Large intestine (tissue), 3 donors: ENCODE measurements at regions not wholly inside any gene's neighbourhood (a gene's known extent, or its start where the extent isn't known, plus 50 kb on each side); places are given as distances from the start of the nearest gene placed in this dataset.
"Not testable (repeated sequence)": the region's sequence is repeated elsewhere in the genome, so short reads cannot be mapped to it uniquely, and the experiment has no call there.

ENCODE experiments used
- DNase-seq, 2 donors: peaks; one replicate each; pipeline versions ENCODE4 v3.0.0 to v3.0.0-alpha.2; 2013
- H3K27ac ChIP-seq: one replicate; pipeline ENCODE4 v1.5.1; 2013; ENCODE audit warnings: low read length
- H3K27me3 ChIP-seq: 2 replicates; pipeline ENCODE4 v1.6.1; 2013; ENCODE audit warnings: low read length; ENCODE audit not compliant: control insufficient read depth, insufficient read depth
- H3K36me3 ChIP-seq: 2 replicates; pipeline ENCODE4 v1.6.1; 2013; ENCODE audit warnings: low read length; ENCODE audit not compliant: control insufficient read depth, insufficient read depth
- H3K4me1 ChIP-seq: one replicate; pipeline ENCODE4 v1.6.1; 2013; ENCODE audit warnings: low read length; ENCODE audit not compliant: control insufficient read depth, insufficient read depth
- H3K4me3 ChIP-seq: one replicate; pipeline ENCODE4 v1.5.1; 2013; ENCODE audit warnings: low read length
- H3K9me3 ChIP-seq: one replicate; pipeline ENCODE4 v1.6.1; 2013; ENCODE audit warnings: mild to moderate bottlenecking, low read depth, low read length, moderate library complexity; ENCODE audit not compliant: control insufficient read depth
- WGBS: methylation state at CpG from one replicate; pipeline ENCODE4 v1.1.5; 2013; ENCODE audit warnings: low lambda C conversion rate; ENCODE audit not compliant: insufficient coverage; 5-methylcytosine and 5-hydroxymethylcytosine counted together

- H3K27ac ChIP-seq, result no peak overlapping the region
- H3K9me3 ChIP-seq, result no peaks in the 10 kb centered on the region
- no peaks in the 10 kb centered on the region for H3K4me1 ChIP-seq
- H3K36me3 ChIP-seq, result no peaks in the 10 kb centered on the region
- no CpG with 5 or more reads among the region's 1 CpG for WGBS
- DNase-seq, result no peak
- H3K4me3 ChIP-seq, result no peak overlapping the region
- H3K27me3 ChIP-seq, result no peaks in the 10 kb centered on the region
Observed at GRCh38 chr11:41519696-41520095, 60.2 kb upstream of the LRRC4C start.

GRCh38 chr11:41522391-41522790, 62.9 kb upstream of the LRRC4C start:
- H3K4me3 ChIP-seq, result no peak overlapping the region
- no peak overlapping the region for H3K27ac ChIP-seq
- no peaks in the 10 kb centered on the region for H3K36me3 ChIP-seq
- no peaks in the 10 kb centered on the region for H3K27me3 ChIP-seq
- H3K4me1 ChIP-seq, result no peaks in the 10 kb centered on the region
- H3K9me3 ChIP-seq, result no peaks in the 10 kb centered on the region
- no peak for DNase-seq

GRCh38 chr11:41522899-41523672, 63.6 kb upstream of the LRRC4C start:
- Histone ChIP-seq H3K36me3 (no peaks in the 10 kb centered on the region), H3K4me3 (no peak overlapping the region), H3K9me3 (no peaks in the 10 kb centered on the region), H3K27ac (no peak overlapping the region), H3K27me3 (no peaks in the 10 kb centered on the region), H3K4me1 (no peaks in the 10 kb centered on the region)
- no peak for DNase-seq
- WGBS, result 57% methylated on average over 2 of the region's 2 CpGs

- DNase-seq, result no peak
- H3K27me3 ChIP-seq, result no peaks in the 10 kb centered on the region
- no peaks in the 10 kb centered on the region for H3K4me1 ChIP-seq
- no peak overlapping the region for H3K4me3 ChIP-seq
- H3K36me3 ChIP-seq, result no peaks in the 10 kb centered on the region
- 100% methylated on average over 1 of the region's 3 CpGs for WGBS
- no peak overlapping the region for H3K27ac ChIP-seq
- H3K9me3 ChIP-seq, result peaks cover 2% of the 10 kb centered on the region
Observed at GRCh38 chr11:41527530-41527929, 68.1 kb upstream of the LRRC4C start.

GRCh38 chr11:41532413-41532812, 73.0 kb upstream of the LRRC4C start:
- H3K4me3 ChIP-seq, result no peak overlapping the region
- peaks cover 3% of the 10 kb centered on the region for H3K9me3 ChIP-seq
- WGBS, result no CpG with 5 or more reads among the region's 7 CpGs
- H3K27ac ChIP-seq, result no peak overlapping the region
- H3K36me3 ChIP-seq, result no peaks in the 10 kb centered on the region
- H3K4me1 ChIP-seq, result no peaks in the 10 kb centered on the region
- DNase-seq, result no peak
- H3K27me3 ChIP-seq, result no peaks in the 10 kb centered on the region

GRCh38 chr11:41533761-41534160, 74.3 kb upstream of the LRRC4C start:
- Histone ChIP-seq H3K36me3 (no peaks in the 10 kb centered on the region), H3K9me3 (peaks cover 3% of the 10 kb centered on the region), H3K4me3 (no peak overlapping the region), H3K27ac (no peak overlapping the region), H3K4me1 (no peaks in the 10 kb centered on the region), H3K27me3 (no peaks in the 10 kb centered on the region)
- WGBS, result no CpG with 5 or more reads among the region's 1 CpG
- no peak for DNase-seq

- no peaks in the 10 kb centered on the region for H3K27me3 ChIP-seq
- WGBS, result 100% methylated on average over 1 of the region's 4 CpGs
- no peaks in the 10 kb centered on the region for H3K36me3 ChIP-seq
- DNase-seq, result no peak
- no peak overlapping the region for H3K4me3 ChIP-seq
- no peaks in the 10 kb centered on the region for H3K4me1 ChIP-seq
- peaks cover 3% of the 10 kb centered on the region for H3K9me3 ChIP-seq
- H3K27ac ChIP-seq, result no peak overlapping the region
Observed at GRCh38 chr11:41534391-41534790, 74.9 kb upstream of the LRRC4C start.

- peak in 1 of 2 donors; percentile 2 for DNase-seq
- Histone ChIP-seq H3K27me3 (no peaks in the 10 kb centered on the region), H3K4me1 (no peaks in the 10 kb centered on the region), H3K4me3 (no peak overlapping the region), H3K9me3 (peaks cover 3% of the 10 kb centered on the region), H3K36me3 (no peaks in the 10 kb centered on the region), H3K27ac (no peak overlapping the region)
- WGBS, result no CpG with 5 or more reads among the region's 2 CpGs
Observed at GRCh38 chr11:41534861-41535260, 75.4 kb upstream of the LRRC4C start.

- Histone ChIP-seq H3K27ac (no peak overlapping the region), H3K4me1 (no peaks in the 10 kb centered on the region), H3K27me3 (no peaks in the 10 kb centered on the region), H3K4me3 (no peak overlapping the region), H3K36me3 (no peaks in the 10 kb centered on the region), H3K9me3 (peaks cover 3% of the 10 kb centered on the region)
- no CpG with 5 or more reads among the region's 10 CpGs for WGBS
- DNase-seq, result no peak
Observed at GRCh38 chr11:41536021-41536568, 76.6 kb upstream of the LRRC4C start.

- not testable (repeated sequence) for DNase-seq, H3K4me1 ChIP-seq, H3K9me3 ChIP-seq, H3K27ac ChIP-seq, H3K4me3 ChIP-seq, H3K36me3 ChIP-seq, H3K27me3 ChIP-seq
- WGBS, result no CpG with 5 or more reads among the region's 3 CpGs
Observed at GRCh38 chr11:41544902-41545301, 85.5 kb upstream of the LRRC4C start.
